GM18861 (cell line): ENCODE measurements at regions not wholly inside any gene's neighbourhood (a gene's known extent, or its start where the extent isn't known, plus 50 kb on each side); places are given as distances from the start of the nearest gene placed in this dataset.
"Not testable (repeated sequence)": the region's sequence is repeated elsewhere in the genome, so short reads cannot be mapped to it uniquely, and the experiment has no call there.

Experiments used
- ATAC-seq: cut with Tn5 transposase; IDR thresholded peaks from one replicate; pipeline ENCODE4 v1.9.1; 2021; ENCODE audit not compliant: unreplicated experiment

GRCh38 chr7:150189963-150190362, 133.2 kb upstream of the LRRC61 start:
- ATAC-seq = peak; percentile 82

GRCh38 chr7:150192541-150192940, 130.6 kb upstream of the LRRC61 start:
- not testable (repeated sequence) for ATAC-seq

- not testable (repeated sequence) for ATAC-seq
Observed at GRCh38 chr7:150193866-150194265, 129.3 kb upstream of the LRRC61 start.
